B cell (primary cell): ENCODE measurements at regions not wholly inside any gene's neighbourhood (a gene's known extent, or its start where the extent isn't known, plus 50 kb on each side); places are given as distances from the start of the nearest gene placed in this dataset.

Experiments used
- ATAC-seq: fragments of 200-7000 bp; cut with Tn5 transposase; one replicate; pipeline ENCODE4 v1.10.0; 2021; ENCODE audit warnings: low read depth, mild to moderate bottlenecking, moderate number of reproducible peaks, moderate library complexity
- CTCF ChIA-PET: fragments of 350-600 bp; sonication (Branson Sonifier 250); formaldehyde crosslinking; loops from one replicate; lab custom pipeline; 2021; ENCODE audit warnings: antibody characterized with exemption, inconsistent platforms; lab: Charles Lee
- POLR2A ChIA-PET: fragments of 350-600 bp; sonication (Branson Sonifier 250); formaldehyde crosslinking; loops from one replicate; lab custom pipeline; 2021; ENCODE audit warnings: antibody characterized with exemption; lab: Charles Lee
- DNase-seq: peaks from one replicate; pipeline ENCODE4 v3.0.0; 2013
- H2AFZ ChIP-seq: 2 replicates; pipeline ENCODE4 v1.6.1; 2012; ENCODE audit warnings: mild to moderate bottlenecking, low read depth, low read length; ENCODE audit not compliant: insufficient read depth, poor library complexity, severe bottlenecking
- H3K27ac ChIP-seq, 2 donors: 1 replicate in 1 of 2; 2 replicates in 1 of 2; pipeline ENCODE4 v1.5.1; 2012 to 2013; ENCODE audit warnings: low read length in 2 of 2, mild to moderate bottlenecking in 2 of 2, moderate library complexity in 1 of 2
- H3K27me3 ChIP-seq, 4 experiments: fragments of 200-600 bp in 1 of 4; sonication (generic) in 1 of 4; replicated peaks in 1 of 4; 1 replicate in 2 of 4; 2 replicates in 2 of 4; pipeline versions ENCODE4 v1.6.1 to v1.7.0; 2013 to 2016; ENCODE audit warnings: low read length in 3 of 4, mild to moderate bottlenecking in 2 of 4, mixed read lengths in 1 of 4, moderate library complexity in 1 of 4; ENCODE audit not compliant: insufficient read depth in 4 of 4, control insufficient read depth in 3 of 4; ENCODE audit errors: control extremely low read depth in 1 of 4
- H3K36me3 ChIP-seq, 2 experiments: replicated peaks in 1 of 2; 1 replicate in 1 of 2; 2 replicates in 1 of 2; pipeline versions ENCODE4 v1.6.1 to v1.7.1; 2013; ENCODE audit warnings: low read length in 1 of 2; ENCODE audit not compliant: insufficient read depth in 2 of 2, control insufficient read depth in 1 of 2; ENCODE audit errors: control extremely low read depth in 1 of 2, extremely low read depth in 1 of 2
- H3K4me1 ChIP-seq, 2 donors: fragments of 200-600 bp in 1 of 2; sonication (generic) in 1 of 2; 1 replicate in 1 of 2; 2 replicates in 1 of 2; pipeline versions ENCODE4 v1.5.1 to v1.6.1; 2013 to 2017; ENCODE audit warnings: low read length in 2 of 2; ENCODE audit not compliant: control insufficient read depth in 2 of 2, insufficient read depth in 2 of 2
- H3K4me2 ChIP-seq: replicated peaks from 2 replicates; pipeline ENCODE3; 2012; ENCODE audit warnings: mild to moderate bottlenecking, low read depth, low read length; ENCODE audit not compliant: poor library complexity, severe bottlenecking
- H3K4me3 ChIP-seq, 5 experiments: fragments of 200-600 bp in 1 of 5; sonication (generic) in 1 of 5; 1 replicate in 3 of 5; 2 replicates in 2 of 5; pipeline versions ENCODE4 v1.5.1 to v1.7.0; 2011 to 2016; ENCODE audit warnings: low read length in 4 of 5, mild to moderate bottlenecking in 4 of 5, low read depth in 2 of 5, control low read depth in 1 of 5, moderate library complexity in 1 of 5; ENCODE audit not compliant: insufficient read depth in 1 of 5; ENCODE audit errors: control extremely low read depth in 1 of 5, extremely low read depth in 1 of 5
- H3K79me2 ChIP-seq: fragments of 200-600 bp; sonication (generic); one replicate; pipeline ENCODE4 v1.6.0; 2016; ENCODE audit warnings: low read length; ENCODE audit not compliant: control insufficient read depth, insufficient read depth
- H3K9ac ChIP-seq: fragments of 200-600 bp; sonication (generic); 2 replicates; pipeline ENCODE4 v1.6.1; 2017; ENCODE audit warnings: mild to moderate bottlenecking, low read length, moderate library complexity
- H3K9me3 ChIP-seq, 3 donors: one replicate each; pipeline versions ENCODE4 v1.6.1 to v1.7.1; 2013; ENCODE audit warnings: low read length in 2 of 3; ENCODE audit not compliant: control insufficient read depth in 2 of 3, insufficient read depth in 1 of 3; ENCODE audit errors: control extremely low read depth in 1 of 3
- H4K20me1 ChIP-seq: 2 replicates; pipeline ENCODE4 v1.6.0; 2012; ENCODE audit warnings: mild to moderate bottlenecking, low read length; ENCODE audit not compliant: insufficient read depth, control insufficient read depth, poor library complexity, severe bottlenecking
- H3K27ac Mint-ChIP-seq: one replicate; pipeline ENCODE4 v1.8.0; 2021; ENCODE audit warnings: mixed read lengths
- H3K27me3 Mint-ChIP-seq: one replicate; pipeline ENCODE4 v1.8.0; 2021; ENCODE audit warnings: mixed read lengths
- H3K4me1 Mint-ChIP-seq: one replicate; pipeline ENCODE4 v1.8.0; 2021; ENCODE audit warnings: mixed read lengths
- H3K4me3 Mint-ChIP-seq: one replicate; pipeline ENCODE4 v1.8.0; 2021; ENCODE audit warnings: mixed read lengths
- H3K9me3 Mint-ChIP-seq: one replicate; pipeline ENCODE4 v1.8.0; 2022; ENCODE audit warnings: mixed read lengths; ENCODE audit not compliant: insufficient read depth
- EZH2 ChIP-seq: IDR thresholded peaks from 2 replicates; pipeline ENCODE4 v1.6.1; 2012; ENCODE audit warnings: borderline replicate concordance, low read depth, mild to moderate bottlenecking, moderate library complexity, low read length; ENCODE audit not compliant: insufficient read depth, poor library complexity, severe bottlenecking
- WGBS: methylation state at CpG from one replicate; pipeline ENCODE4 v1.1.5; 2013; ENCODE audit warnings: missing lambda C conversion rate; ENCODE audit not compliant: insufficient coverage; 5-methylcytosine and 5-hydroxymethylcytosine counted together
- intact Hi-C: fragments of 100-400 bp; cut with micrococcal nuclease; formaldehyde crosslinking; loops from one replicate; pipeline ENCODE4 v1.10.0; 2022
- TF ChIP-seq, protein P1 (sequence below): fragments of 200-600 bp; IDR thresholded peaks from one replicate; pipeline ENCODE4 v1.8.0; 2022; ENCODE audit warnings: antibody characterized with exemption, mild to moderate bottlenecking

DNA sequence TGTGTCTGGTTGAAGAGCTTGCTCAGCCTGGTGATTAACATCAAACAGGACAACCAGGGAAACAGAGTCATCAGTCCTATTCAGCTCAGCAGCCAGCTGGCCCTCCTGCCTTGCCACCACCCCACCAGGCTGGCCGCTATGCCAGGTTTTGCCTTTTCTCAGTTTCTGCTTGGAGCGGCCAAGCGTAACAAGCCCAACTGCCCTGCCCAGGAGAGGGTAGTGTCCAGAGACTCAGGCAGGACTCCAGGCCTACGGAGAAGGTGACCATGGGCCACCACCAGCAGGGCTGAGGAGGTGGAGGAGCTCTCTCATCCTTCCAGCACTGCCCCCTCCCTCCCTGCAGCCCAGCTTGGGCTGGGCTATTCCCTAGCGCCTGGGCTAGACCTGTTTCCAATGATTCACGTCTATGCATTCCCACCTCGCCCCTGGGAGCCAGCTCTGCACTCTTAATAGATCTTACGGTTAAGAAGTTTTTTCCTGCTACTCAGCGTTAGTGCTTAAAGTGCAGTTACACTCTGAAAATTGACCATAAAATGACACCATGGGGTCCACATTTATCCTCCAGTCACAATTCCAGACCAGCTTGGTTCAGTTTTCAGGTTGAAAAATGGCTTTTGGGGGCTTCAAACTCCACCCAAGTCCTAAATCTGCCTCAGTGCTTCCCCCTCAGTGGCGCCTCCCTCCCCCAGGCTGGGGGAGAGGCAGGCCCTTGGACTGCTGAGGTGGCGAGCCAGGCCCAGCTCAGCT is 124.0 kb upstream of the PJA1 start:
- ChIA-PET CTCF (interaction anchor here (3.6 kb wide), 1 partner anchor 461 kb away, joined by 33 read pairs; the partner anchor contains the start of gene EFNB1), POLR2A (no interaction called here)
- Histone ChIP-seq H3K4me1 (peaks cover 9% of the 10 kb centered on the region in 2 donors), H3K27me3 (peaks cover 0 to 2% (median 0%) of the 10 kb centered on the region in 4 experiments), H3K27ac (no peak overlapping the region), H2AFZ (no peak overlapping the region), H3K9ac (no peak overlapping the region), H3K4me2 (no peak overlapping the region), H3K79me2 (no peaks in the 10 kb centered on the region), H3K36me3 (no peaks in the 10 kb centered on the region), H4K20me1 (no peaks in the 10 kb centered on the region), H3K9me3 (no peaks in the 10 kb centered on the region), H3K4me3 (no peak overlapping the region)
- no peaks in the 10 kb centered on the region for H3K9me3 Mint-ChIP-seq
- no peak overlapping the region for H3K4me3 Mint-ChIP-seq
- H3K4me1 Mint-ChIP-seq = peaks cover 2% of the 10 kb centered on the region
- intact Hi-C loops = loop anchor here (10.0 kb wide), 1 partner anchor 554 kb away; no protein-coding TSS in a partner anchor
- ATAC-seq = no peak
- 92% methylated on average over 2 of the region's 11 CpGs for WGBS
- TF ChIP-seq EZH2 = no peak
- TF ChIP-seq, protein P1, sequence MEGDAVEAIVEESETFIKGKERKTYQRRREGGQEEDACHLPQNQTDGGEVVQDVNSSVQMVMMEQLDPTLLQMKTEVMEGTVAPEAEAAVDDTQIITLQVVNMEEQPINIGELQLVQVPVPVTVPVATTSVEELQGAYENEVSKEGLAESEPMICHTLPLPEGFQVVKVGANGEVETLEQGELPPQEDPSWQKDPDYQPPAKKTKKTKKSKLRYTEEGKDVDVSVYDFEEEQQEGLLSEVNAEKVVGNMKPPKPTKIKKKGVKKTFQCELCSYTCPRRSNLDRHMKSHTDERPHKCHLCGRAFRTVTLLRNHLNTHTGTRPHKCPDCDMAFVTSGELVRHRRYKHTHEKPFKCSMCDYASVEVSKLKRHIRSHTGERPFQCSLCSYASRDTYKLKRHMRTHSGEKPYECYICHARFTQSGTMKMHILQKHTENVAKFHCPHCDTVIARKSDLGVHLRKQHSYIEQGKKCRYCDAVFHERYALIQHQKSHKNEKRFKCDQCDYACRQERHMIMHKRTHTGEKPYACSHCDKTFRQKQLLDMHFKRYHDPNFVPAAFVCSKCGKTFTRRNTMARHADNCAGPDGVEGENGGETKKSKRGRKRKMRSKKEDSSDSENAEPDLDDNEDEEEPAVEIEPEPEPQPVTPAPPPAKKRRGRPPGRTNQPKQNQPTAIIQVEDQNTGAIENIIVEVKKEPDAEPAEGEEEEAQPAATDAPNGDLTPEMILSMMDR = no peak
- no peaks in the 10 kb centered on the region for H3K27me3 Mint-ChIP-seq
- no peak overlapping the region for H3K27ac Mint-ChIP-seq
- no peak for DNase-seq

DNA sequence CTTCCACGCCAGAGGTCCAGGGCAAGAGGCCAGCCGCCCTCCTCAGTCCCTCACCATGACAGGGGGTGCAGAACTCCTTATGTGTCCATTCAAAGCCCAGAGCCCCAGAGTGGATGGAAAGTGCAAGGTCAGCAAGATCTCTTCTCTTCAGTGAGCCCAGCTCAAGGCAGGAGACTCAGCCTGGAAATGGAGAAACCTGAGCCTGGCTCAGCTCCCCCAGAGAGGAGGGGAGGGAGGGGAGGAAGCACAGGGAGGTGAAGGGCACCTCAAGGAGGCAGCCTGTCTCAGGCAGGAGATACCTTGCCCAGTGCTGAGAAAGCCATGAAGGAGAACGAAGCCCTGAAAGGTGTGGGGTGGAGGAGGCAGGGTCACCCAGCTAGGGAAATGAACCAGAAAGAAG is 121.8 kb upstream of the PJA1 start:
- ChIA-PET POLR2A (no interaction called here), CTCF (interaction anchor here (1.1 to 3.6 kb wide), 3 partner anchors 459 to 775 kb away, joined by 3 to 33 read pairs (median 4); partner anchors contain the start of gene EFNB1)
- Histone ChIP-seq H3K9me3 (no peaks in the 10 kb centered on the region), H4K20me1 (no peaks in the 10 kb centered on the region), H3K79me2 (no peaks in the 10 kb centered on the region), H3K9ac (no peak overlapping the region), H2AFZ (no peak overlapping the region), H3K36me3 (no peaks in the 10 kb centered on the region), H3K27ac (no peak overlapping the region), H3K4me3 (no peak overlapping the region), H3K27me3 (peaks cover 0 to 2% (median 0%) of the 10 kb centered on the region in 4 experiments), H3K4me1 (peaks cover 9% of the 10 kb centered on the region in 2 donors), H3K4me2 (no peak overlapping the region)
- no peak overlapping the region for H3K27ac Mint-ChIP-seq
- no peak overlapping the region for H3K4me3 Mint-ChIP-seq
- TF ChIP-seq EZH2 = no peak
- TF ChIP-seq, protein P1 = no peak
- no peaks in the 10 kb centered on the region for H3K9me3 Mint-ChIP-seq
- no peaks in the 10 kb centered on the region for H3K4me1 Mint-ChIP-seq
- ATAC-seq = no peak
- no peaks in the 10 kb centered on the region for H3K27me3 Mint-ChIP-seq
- no peak for DNase-seq
- WGBS = no CpG with 5 or more reads among the region's 3 CpGs
- intact Hi-C loops = loop anchor here (2.0 to 10.0 kb wide), 2 partner anchors 128 to 552 kb away; no protein-coding TSS in a partner anchor
